ENCODE measurements at regions not wholly inside any gene's neighbourhood (a gene's known extent, or its start where the extent isn't known, plus 50 kb on each side); places are given as distances from the start of the nearest gene placed in this dataset.
"Not testable (repeated sequence)": the region's sequence is repeated elsewhere in the genome, so short reads cannot be mapped to it uniquely, and the experiment has no call there.

- DNase-seq (ENCODE audit: low read depth, low spot score): peak; percentile 22
Observed at GRCh38 chr6:111925296-111925695, 52.0 kb upstream of the FYN start.

- DNase-seq (ENCODE audit: low read depth, low spot score): no peak
Observed at GRCh38 chr6:111926731-111927302, 53.6 kb upstream of the FYN start.

GRCh38 chr6:111927321-111927720, 54.1 kb upstream of the FYN start:
- no peak for DNase-seq (ENCODE audit: low read depth, low spot score)

- DNase-seq (ENCODE audit: low read depth, low spot score): no peak
Observed at GRCh38 chr6:111928139-111928538, 54.9 kb upstream of the FYN start.

- not testable (repeated sequence) for DNase-seq (ENCODE audit: low read depth, low spot score)
Observed at GRCh38 chr6:111934611-111935010, 61.4 kb upstream of the FYN start.

GRCh38 chr6:111936718-111937117, 63.5 kb upstream of the FYN start:
- DNase-seq (ENCODE audit: low read depth, low spot score): no peak

- DNase-seq (ENCODE audit: low read depth, low spot score): peak; percentile 60
Observed at GRCh38 chr6:111938710-111939109, 65.5 kb upstream of the FYN start.

GRCh38 chr6:111939902-111940301, 66.7 kb upstream of the FYN start:
- no peak for DNase-seq (ENCODE audit: low read depth, low spot score)

- no peak for DNase-seq (ENCODE audit: low read depth, low spot score)
Observed at GRCh38 chr6:111940801-111941200, 67.5 kb upstream of the FYN start.

GRCh38 chr6:111941686-111942330, 68.6 kb upstream of the FYN start:
- DNase-seq (ENCODE audit: low read depth, low spot score): no peak

GRCh38 chr6:111942561-111942960, 69.3 kb upstream of the FYN start:
- no peak for DNase-seq (ENCODE audit: low read depth, low spot score)

GRCh38 chr6:111943266-111943665, 70.0 kb upstream of the FYN start:
- DNase-seq (ENCODE audit: low read depth, low spot score): no peak

GRCh38 chr6:111943726-111944125, 70.5 kb upstream of the FYN start:
- no peak for DNase-seq (ENCODE audit: low read depth, low spot score)

- no peak for DNase-seq (ENCODE audit: low read depth, low spot score)
Observed at GRCh38 chr6:111944541-111944940, 71.3 kb upstream of the FYN start.

GRCh38 chr6:111949546-111949945, 76.3 kb upstream of the FYN start:
- no peak for DNase-seq (ENCODE audit: low read depth, low spot score)

GRCh38 chr6:111949984-111950383, 76.7 kb upstream of the FYN start:
- not testable (repeated sequence) for DNase-seq (ENCODE audit: low read depth, low spot score)

GRCh38 chr6:111950661-111951496, 77.6 kb upstream of the FYN start:
- DNase-seq (ENCODE audit: low read depth, low spot score): peak; percentile 67

GRCh38 chr6:111951497-111952085, 78.3 kb upstream of the FYN start:
- DNase-seq (ENCODE audit: low read depth, low spot score): no peak

GRCh38 chr6:111952274-111952673, 79.0 kb upstream of the FYN start:
- no peak for DNase-seq (ENCODE audit: low read depth, low spot score)

- DNase-seq (ENCODE audit: low read depth, low spot score): no peak
Observed at GRCh38 chr6:111952821-111953540, 79.7 kb upstream of the FYN start.

- DNase-seq (ENCODE audit: low read depth, low spot score): no peak
Observed at GRCh38 chr6:111956098-111956497, 82.8 kb upstream of the FYN start.

Measured in astrocyte of the hippocampus (primary cell).